Sigmoid colon (tissue), 4 donors: ENCODE measurements at regions not wholly inside any gene's neighbourhood (a gene's known extent, or its start where the extent isn't known, plus 50 kb on each side); places are given as distances from the start of the nearest gene placed in this dataset.

Experiments used
- POLR2A ChIP-seq, 2 donors: fragments of 450-650 bp; IDR thresholded peaks; one replicate each; pipeline ENCODE4 v1.6.1; 2016; ENCODE audit warnings: antibody characterized with exemption in 2 of 2, mild to moderate bottlenecking in 2 of 2, moderate library complexity in 2 of 2
- POLR2AphosphoS5 ChIP-seq, 4 donors: sonication (generic); formaldehyde crosslinking; IDR thresholded peaks; one replicate each; pipeline ENCODE4 v1.6.1; 2017; ENCODE audit warnings: antibody characterized with exemption in 4 of 4

DNA sequence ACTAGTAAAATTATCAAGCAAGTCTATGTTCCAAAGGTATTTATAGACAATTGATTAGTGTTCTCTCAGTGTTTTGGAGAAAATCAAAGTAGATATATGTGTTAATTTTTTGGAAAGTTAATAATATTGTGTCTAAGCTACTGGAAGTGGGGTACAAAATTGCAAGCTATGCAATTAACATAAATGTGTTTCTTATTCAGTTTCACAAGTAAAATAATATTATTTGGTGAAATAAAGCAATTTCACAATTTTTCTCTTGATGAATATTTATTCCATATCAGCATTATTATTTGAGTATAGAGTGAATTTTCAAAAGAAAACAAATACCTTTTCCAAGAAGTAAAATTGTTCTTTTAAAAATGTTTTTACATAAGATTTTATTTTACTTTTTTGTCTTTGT, 1047.7 kb downstream of the TBL1XR1 start:
- no peak for TF ChIP-seq POLR2AphosphoS5 (IDR thresholded peaks at IDR 0.05)
- TF ChIP-seq POLR2A (IDR thresholded peaks at IDR 0.05), result no peak
